GM18526 (cell line): ENCODE measurements at regions not wholly inside any gene's neighbourhood (a gene's known extent, or its start where the extent isn't known, plus 50 kb on each side); places are given as distances from the start of the nearest gene placed in this dataset.
A peak's percentile ranks its signal among the peaks of the same experiment; 100 is the strongest.

ENCODE experiments used
- POLR2A ChIP-seq: IDR thresholded peaks from 3 replicates; pipeline ENCODE4 v1.6.1; 2011; ENCODE audit not compliant: insufficient read length; ENCODE audit errors: extremely low read depth

GRCh38 chr17:77432034-77432661, 291.4 kb downstream of the SEC14L1 start:
- TF ChIP-seq POLR2A: no peak

DNA sequence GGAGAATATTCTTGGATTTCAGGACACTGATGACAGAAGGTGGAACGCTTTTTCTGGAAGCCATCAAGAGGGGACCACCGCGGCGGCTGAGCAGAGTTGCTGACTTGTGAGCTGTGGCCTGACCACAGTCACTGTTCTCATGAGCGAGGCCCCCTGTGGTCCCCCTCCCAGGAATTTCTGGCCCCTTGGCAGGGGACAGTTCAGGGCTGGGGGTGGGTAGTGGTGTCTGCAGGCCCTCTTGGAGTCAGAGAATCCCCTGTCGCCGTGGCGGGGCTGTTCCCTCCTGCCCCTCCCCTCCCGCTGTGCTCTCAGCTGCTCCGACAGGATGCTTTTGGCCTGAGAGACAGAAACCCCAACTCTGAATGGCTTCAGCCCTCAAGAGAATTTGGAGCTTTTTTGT, 292.0 kb downstream of the SEC14L1 start:
- TF ChIP-seq POLR2A: no peak

GRCh38 chr17:77433385-77434135, 292.8 kb downstream of the SEC14L1 start:
- TF ChIP-seq POLR2A: no peak

DNA sequence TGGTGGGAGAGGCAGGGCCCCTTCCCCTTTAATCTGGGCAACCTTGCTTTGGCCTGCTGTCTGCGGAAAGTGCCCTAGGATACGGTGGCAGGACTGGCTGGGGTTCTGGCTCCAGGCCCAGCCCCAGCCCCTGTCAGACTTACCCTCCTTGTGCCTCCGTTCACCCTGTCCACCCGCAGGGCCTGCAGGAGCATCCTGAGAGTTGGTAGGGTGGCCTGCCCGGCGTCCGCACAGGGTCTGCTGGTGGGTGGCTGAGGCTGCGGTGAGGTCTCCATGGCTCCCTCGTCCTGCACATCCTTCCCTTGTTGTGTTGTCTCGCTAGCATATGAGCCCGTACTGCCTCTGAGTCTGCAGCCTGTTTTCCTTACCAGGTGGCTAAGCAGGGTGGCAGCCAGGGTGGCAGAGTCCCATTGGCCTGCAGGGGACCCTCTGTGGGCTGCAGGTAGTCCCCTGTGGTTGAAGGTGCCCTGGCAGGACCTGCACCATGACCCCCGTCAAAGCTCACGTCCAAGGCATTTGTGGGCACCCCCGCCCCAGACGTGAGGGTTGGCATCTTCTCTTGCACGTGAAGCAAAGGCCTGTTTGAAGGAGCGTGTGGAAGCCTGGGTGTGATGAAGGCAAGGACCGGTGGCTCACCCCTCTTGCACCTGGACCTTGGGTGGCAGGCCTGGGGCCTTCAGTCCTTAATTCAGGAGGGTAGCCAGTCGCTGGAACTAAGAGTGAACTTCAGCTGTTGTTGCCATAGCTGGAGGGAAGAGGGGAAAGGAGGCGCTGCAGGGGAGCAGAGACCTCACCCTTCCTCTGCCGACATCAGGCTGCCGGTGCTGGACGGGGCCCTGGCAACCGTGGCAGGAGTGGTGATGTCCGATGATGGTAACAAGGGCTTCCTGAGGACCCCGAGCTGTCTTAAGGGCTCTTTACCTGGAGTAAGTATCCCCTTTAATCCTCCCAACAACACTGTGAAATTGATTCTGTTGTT, 293.7 kb downstream of the SEC14L1 start:
- TF ChIP-seq POLR2A: no peak

DNA sequence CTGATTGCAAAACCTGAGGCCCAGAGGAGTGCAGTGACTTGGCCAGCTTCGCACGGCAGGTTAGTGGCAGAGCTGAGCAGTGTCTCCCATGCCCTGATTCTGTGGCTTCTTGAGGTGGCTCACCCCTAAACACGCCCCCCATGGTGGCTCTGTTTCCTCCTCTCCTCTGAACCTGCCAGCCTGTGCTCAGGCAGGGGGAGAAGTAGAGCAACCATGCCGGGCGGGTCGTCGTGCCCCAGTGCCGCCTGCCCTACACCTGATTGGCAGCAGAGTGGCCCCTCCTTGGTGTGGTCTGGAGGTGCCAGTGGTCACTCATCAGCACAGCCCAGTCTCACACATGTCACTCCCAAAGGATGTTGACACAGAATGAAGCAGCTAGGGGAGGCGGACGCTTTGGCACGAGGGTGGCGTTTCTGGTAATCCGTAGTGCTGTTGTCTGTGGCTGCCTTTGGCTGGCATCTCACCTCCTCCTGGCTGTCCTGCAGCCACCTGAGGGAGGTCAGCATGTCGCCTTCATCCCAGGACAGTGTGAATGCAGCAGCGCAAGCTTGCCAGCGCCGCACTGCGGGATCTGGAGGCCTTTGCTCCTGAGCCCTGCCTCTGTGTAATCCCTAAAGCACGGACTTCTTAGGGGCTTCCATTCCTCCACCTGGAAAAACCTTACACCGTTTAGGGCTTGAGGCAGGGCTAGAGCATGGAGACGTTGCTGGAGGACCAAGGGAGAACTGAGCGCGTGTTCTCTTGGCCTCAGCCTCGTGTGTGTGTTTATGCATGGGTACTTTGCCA, 294.7 kb downstream of the SEC14L1 start:
- no peak for TF ChIP-seq POLR2A

GRCh38 chr17:77436058-77436442, 295.3 kb downstream of the SEC14L1 start:
- no peak for TF ChIP-seq POLR2A

- no peak for TF ChIP-seq POLR2A
Measured at GRCh38 chr17:77436481-77436880, 295.7 kb downstream of the SEC14L1 start.

GRCh38 chr17:77437017-77437416, 296.2 kb downstream of the SEC14L1 start:
- TF ChIP-seq POLR2A: no peak

DNA sequence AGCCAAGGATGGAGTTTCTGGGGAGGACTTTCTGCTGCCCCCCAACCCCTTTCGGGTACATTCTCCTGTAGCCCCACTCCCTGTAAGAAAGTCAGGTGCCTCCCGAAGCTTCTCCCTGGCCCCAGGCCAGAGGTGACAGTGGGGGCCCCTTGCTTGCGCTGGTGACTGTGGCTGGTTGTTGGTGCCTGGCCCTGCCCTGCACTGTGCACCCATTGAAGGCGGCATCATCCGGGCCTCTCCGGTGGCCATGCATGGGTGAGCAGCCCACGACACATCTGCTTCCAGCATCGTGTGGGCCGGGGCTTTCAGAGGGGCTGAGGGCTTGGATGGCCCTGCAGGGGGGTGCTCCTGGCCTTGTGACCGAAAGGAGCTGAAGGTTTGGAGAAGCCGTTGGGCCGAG, 297.0 kb downstream of the SEC14L1 start:
- no peak for TF ChIP-seq POLR2A

GRCh38 chr17:77438241-77439188, 297.7 kb downstream of the SEC14L1 start:
- no peak for TF ChIP-seq POLR2A

DNA sequence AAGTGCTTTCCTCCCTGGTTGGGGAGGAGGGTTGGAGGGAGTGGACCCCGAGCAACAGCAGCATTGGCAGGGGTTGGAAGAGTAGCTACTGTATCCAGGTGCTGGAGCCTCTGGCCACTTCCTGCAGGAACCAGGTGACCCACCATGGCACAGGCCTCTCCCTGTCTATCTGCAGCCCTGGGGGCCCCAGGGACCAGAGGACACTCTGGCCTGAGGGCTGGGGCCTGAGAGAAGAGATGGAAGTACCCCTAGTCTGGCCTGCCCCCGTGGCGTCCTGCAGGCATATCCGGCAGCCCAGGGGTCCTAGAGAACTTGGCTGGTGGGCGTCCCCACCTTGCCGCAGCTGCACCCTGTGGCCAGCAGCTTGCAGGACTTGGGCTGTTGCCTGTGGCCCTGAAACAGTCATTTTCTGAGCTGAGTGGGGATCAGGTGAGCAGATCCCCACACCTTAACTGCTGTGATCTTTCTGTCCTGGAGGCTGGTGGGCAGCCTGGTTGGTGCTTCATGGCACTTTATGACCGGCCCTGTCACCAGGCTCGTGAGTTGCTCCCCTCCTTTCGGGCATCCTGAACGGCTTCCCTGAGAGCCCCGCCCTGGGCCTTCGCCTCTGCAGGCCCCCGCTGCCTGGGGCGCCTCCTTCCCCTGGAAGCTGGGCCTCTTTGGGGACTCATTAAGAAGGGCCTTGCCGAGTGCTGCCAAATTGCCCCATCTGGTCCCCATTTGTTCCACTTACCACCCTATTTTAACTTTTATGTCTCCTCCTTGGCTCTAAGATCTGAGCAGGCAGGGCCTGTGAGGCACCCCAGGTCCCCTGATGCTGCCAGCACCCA, 298.6 kb downstream of the SEC14L1 start:
- TF ChIP-seq POLR2A: peak; percentile 20

DNA sequence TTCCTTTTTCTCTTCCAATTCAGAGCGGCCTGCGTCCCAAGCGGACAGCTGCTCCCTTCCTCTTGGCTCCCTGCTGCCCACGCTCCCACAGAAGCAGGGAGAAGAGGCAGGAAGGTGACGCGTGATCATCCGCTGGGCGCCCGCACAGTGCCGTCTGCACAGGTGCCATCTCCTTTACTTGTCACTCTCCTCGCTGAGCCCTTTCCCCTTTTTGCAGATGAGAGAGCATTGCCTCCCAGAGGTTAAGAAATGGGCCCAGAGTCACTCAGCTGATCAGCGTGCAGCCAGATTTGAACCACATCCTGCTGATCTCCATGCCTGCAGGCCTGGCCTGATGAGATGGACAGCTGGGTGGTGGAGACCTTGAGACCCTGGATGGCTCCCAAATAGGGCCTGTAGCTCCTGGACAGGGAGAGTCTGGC, 299.8 kb downstream of the SEC14L1 start:
- peak; percentile 21 for TF ChIP-seq POLR2A
